ENCODE measurements at regions not wholly inside any gene's neighbourhood (a gene's known extent, or its start where the extent isn't known, plus 50 kb on each side); places are given as distances from the start of the nearest gene placed in this dataset.
"Not testable (repeated sequence)": the region's sequence is repeated elsewhere in the genome, so short reads cannot be mapped to it uniquely, and the experiment has no call there.

- no peak for DNase-seq (ENCODE audit: low spot score)
Observed at GRCh38 chr12:23084236-23084995, 459.4 kb downstream of the ETNK1 start.

- no peak for DNase-seq (ENCODE audit: low spot score)
Observed at GRCh38 chr12:23088594-23088993, 463.6 kb downstream of the ETNK1 start.

GRCh38 chr12:23093488-23093887 is 468.5 kb downstream of the ETNK1 start:
- DNase-seq (ENCODE audit: low spot score) = no peak

- no peak for DNase-seq (ENCODE audit: low spot score)
Observed at GRCh38 chr12:23096321-23096720, 471.4 kb downstream of the ETNK1 start.

- DNase-seq (ENCODE audit: low spot score) = no peak
Observed at GRCh38 chr12:23098110-23098509, 473.1 kb downstream of the ETNK1 start.

- DNase-seq (ENCODE audit: low spot score) = no peak
Observed at GRCh38 chr12:23098517-23098916, 473.5 kb downstream of the ETNK1 start.

GRCh38 chr12:23099104-23099503 is 474.1 kb downstream of the ETNK1 start:
- DNase-seq (ENCODE audit: low spot score) = no peak

- no peak for DNase-seq (ENCODE audit: low spot score)
Observed at GRCh38 chr12:23099604-23100003, 474.6 kb downstream of the ETNK1 start.

- DNase-seq (ENCODE audit: low spot score) = no peak
Observed at GRCh38 chr12:23108957-23109356, 484.0 kb downstream of the ETNK1 start.

GRCh38 chr12:23113781-23114180 is 488.8 kb downstream of the ETNK1 start:
- DNase-seq (ENCODE audit: low spot score) = no peak

- DNase-seq (ENCODE audit: low spot score) = no peak
Observed at GRCh38 chr12:23115984-23116383, 491.0 kb downstream of the ETNK1 start.

- no peak for DNase-seq (ENCODE audit: low spot score)
Observed at GRCh38 chr12:23126794-23127193, 501.8 kb downstream of the ETNK1 start.

- DNase-seq (ENCODE audit: low spot score) = no peak
Observed at GRCh38 chr12:23127701-23128100, 502.7 kb downstream of the ETNK1 start.

GRCh38 chr12:23128462-23128861 is 503.5 kb downstream of the ETNK1 start:
- no peak for DNase-seq (ENCODE audit: low spot score)

GRCh38 chr12:23132357-23132756 is 507.4 kb downstream of the ETNK1 start:
- DNase-seq (ENCODE audit: low spot score) = no peak

- no peak for DNase-seq (ENCODE audit: low spot score)
Observed at GRCh38 chr12:23133471-23133870, 508.5 kb downstream of the ETNK1 start.

GRCh38 chr12:23139026-23139425 is 514.1 kb downstream of the ETNK1 start:
- DNase-seq (ENCODE audit: low spot score) = no peak

GRCh38 chr12:23140710-23141109 is 515.7 kb downstream of the ETNK1 start:
- DNase-seq (ENCODE audit: low spot score) = no peak

- DNase-seq (ENCODE audit: low spot score) = no peak
Observed at GRCh38 chr12:23141335-23141734, 516.4 kb downstream of the ETNK1 start.

GRCh38 chr12:23146070-23146469 is 521.1 kb downstream of the ETNK1 start:
- DNase-seq (ENCODE audit: low spot score) = not testable (repeated sequence)

- no peak for DNase-seq (ENCODE audit: low spot score)
Observed at GRCh38 chr12:23168459-23168858, 543.5 kb downstream of the ETNK1 start.

- no peak for DNase-seq (ENCODE audit: low spot score)
Observed at GRCh38 chr12:23169012-23169695, 544.2 kb downstream of the ETNK1 start.

- DNase-seq (ENCODE audit: low spot score) = no peak
Observed at GRCh38 chr12:23169696-23170013, 544.7 kb downstream of the ETNK1 start.

GRCh38 chr12:23174917-23175316 is 549.9 kb downstream of the ETNK1 start:
- no peak for DNase-seq (ENCODE audit: low spot score)

Measured in CD4-positive, alpha-beta T cell treated with Interleukin-2 at 100 ng/mL for 4 hours (primary cell).